ENCODE measurements at regions not wholly inside any gene's neighbourhood (a gene's known extent, or its start where the extent isn't known, plus 50 kb on each side); places are given as distances from the start of the nearest gene placed in this dataset.

DNA sequence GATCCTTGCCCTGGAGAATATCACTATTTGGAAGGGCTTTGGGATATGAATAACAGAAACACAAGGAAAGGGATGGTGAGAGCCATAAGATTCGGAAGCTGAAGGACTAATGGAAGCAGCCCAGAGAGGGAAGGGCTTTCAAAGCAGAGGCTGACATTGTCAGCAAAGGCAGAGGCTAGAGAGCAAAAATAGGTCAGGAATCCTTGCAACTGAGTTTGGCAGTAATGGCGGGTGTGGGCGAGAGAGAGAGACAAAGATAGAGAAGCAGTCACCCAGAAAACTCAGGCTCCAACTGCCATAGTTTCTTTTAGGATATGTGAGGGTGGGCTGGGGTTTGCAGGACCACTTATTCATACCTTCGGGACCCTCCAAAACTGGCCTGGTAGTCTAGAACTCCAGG lies 248.6 kb downstream of the OPA1 start:
- TF ChIP-seq, protein P1, sequence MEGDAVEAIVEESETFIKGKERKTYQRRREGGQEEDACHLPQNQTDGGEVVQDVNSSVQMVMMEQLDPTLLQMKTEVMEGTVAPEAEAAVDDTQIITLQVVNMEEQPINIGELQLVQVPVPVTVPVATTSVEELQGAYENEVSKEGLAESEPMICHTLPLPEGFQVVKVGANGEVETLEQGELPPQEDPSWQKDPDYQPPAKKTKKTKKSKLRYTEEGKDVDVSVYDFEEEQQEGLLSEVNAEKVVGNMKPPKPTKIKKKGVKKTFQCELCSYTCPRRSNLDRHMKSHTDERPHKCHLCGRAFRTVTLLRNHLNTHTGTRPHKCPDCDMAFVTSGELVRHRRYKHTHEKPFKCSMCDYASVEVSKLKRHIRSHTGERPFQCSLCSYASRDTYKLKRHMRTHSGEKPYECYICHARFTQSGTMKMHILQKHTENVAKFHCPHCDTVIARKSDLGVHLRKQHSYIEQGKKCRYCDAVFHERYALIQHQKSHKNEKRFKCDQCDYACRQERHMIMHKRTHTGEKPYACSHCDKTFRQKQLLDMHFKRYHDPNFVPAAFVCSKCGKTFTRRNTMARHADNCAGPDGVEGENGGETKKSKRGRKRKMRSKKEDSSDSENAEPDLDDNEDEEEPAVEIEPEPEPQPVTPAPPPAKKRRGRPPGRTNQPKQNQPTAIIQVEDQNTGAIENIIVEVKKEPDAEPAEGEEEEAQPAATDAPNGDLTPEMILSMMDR (IDR thresholded peaks at IDR 0.05), result no peak
- TF ChIP-seq POLR2A (IDR thresholded peaks at IDR 0.05), result no peak
